Neutrophil (primary cell): ENCODE measurements at regions not wholly inside any gene's neighbourhood (a gene's known extent, or its start where the extent isn't known, plus 50 kb on each side); places are given as distances from the start of the nearest gene placed in this dataset.

Experiments
- H3K27ac ChIP-seq: fragments of 200-600 bp; sonication (generic); 2 replicates; pipeline ENCODE4 v1.5.1; 2016; ENCODE audit warnings: mild to moderate bottlenecking, moderate library complexity
- H3K27me3 ChIP-seq: fragments of 200-600 bp; sonication (generic); 2 replicates; pipeline ENCODE4 v1.6.0; 2016; ENCODE audit warnings: mild to moderate bottlenecking
- H3K36me3 ChIP-seq: fragments of 200-600 bp; sonication (generic); 2 replicates; pipeline ENCODE4 v1.5.1; 2017
- H3K4me1 ChIP-seq, 2 experiments: fragments of 200-600 bp in 1 of 2; sonication (generic) in 1 of 2; 1 replicate in 1 of 2; 2 replicates in 1 of 2; pipeline versions ENCODE4 v1.5.1 to v1.6.1; 2013 to 2016; ENCODE audit warnings: low read depth in 1 of 2, low read length in 1 of 2, mild to moderate bottlenecking in 1 of 2, moderate library complexity in 1 of 2; ENCODE audit not compliant: control insufficient read depth in 1 of 2, insufficient read depth in 1 of 2
- H3K4me3 ChIP-seq, 2 experiments: fragments of 200-600 bp in 1 of 2; sonication (generic) in 1 of 2; 1 replicate in 1 of 2; 2 replicates in 1 of 2; pipeline ENCODE4 v1.5.1; 2013 to 2016; ENCODE audit warnings: low read depth in 1 of 2, low read length in 1 of 2, mild to moderate bottlenecking in 1 of 2, moderate library complexity in 1 of 2
- H3K9me3 ChIP-seq: fragments of 200-600 bp; sonication (generic); 2 replicates; pipeline ENCODE4 v1.5.1; 2016
- TF ChIP-seq, protein P1 (sequence below): fragments of 200-600 bp; sonication (generic); IDR thresholded peaks from 2 replicates; pipeline ENCODE4 v1.5.1; 2016; ENCODE audit warnings: antibody characterized with exemption

DNA sequence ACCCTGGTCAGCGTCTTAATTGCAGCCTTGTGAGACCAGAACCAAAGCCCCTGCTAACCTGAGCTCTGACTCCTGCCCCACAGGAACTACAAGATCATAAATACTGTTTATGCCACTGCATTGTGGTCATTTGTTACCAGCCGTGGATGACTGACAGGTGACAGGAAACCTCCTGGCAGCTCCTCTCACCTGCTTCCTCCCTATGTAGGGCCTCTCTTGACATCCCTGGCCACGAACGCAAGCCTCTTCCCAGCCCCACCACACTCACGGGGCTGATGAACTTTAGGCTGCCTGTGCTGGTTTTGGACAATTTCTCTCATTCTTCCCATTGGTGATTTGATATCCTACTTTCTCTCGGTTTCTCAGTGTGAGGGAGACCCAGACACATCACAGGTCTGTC lies 357.2 kb upstream of the MYT1L start:
- TF ChIP-seq, protein P1, sequence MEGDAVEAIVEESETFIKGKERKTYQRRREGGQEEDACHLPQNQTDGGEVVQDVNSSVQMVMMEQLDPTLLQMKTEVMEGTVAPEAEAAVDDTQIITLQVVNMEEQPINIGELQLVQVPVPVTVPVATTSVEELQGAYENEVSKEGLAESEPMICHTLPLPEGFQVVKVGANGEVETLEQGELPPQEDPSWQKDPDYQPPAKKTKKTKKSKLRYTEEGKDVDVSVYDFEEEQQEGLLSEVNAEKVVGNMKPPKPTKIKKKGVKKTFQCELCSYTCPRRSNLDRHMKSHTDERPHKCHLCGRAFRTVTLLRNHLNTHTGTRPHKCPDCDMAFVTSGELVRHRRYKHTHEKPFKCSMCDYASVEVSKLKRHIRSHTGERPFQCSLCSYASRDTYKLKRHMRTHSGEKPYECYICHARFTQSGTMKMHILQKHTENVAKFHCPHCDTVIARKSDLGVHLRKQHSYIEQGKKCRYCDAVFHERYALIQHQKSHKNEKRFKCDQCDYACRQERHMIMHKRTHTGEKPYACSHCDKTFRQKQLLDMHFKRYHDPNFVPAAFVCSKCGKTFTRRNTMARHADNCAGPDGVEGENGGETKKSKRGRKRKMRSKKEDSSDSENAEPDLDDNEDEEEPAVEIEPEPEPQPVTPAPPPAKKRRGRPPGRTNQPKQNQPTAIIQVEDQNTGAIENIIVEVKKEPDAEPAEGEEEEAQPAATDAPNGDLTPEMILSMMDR: no peak
- Histone ChIP-seq H3K9me3 (no peaks in the 10 kb centered on the region), H3K27me3 (peaks cover 62% of the 10 kb centered on the region), H3K4me3 (no peak overlapping the region), H3K4me1 (no peaks in the 10 kb centered on the region), H3K27ac (no peak overlapping the region), H3K36me3 (no peaks in the 10 kb centered on the region)

DNA sequence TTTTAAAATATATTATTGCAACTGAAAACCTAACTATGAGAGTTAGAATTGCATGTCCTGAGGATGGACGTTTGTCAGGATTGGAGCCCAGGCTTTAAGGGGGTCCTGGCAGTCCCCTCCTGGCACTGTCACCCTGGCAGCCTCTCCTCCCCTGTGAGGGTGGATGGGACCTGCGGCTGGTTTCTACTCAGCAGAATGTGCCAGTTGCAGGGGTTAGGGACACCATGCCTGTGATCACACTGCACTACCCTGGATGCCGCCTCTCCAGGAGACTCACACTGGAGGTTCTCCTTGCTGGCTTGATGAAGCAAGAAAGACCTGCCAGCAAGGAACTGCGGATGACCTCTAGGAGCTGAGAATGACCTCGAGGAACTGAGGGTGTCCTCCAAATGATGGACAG lies 356.7 kb upstream of the MYT1L start:
- peaks cover 67% of the 10 kb centered on the region for H3K27me3 ChIP-seq
- no peaks in the 10 kb centered on the region for H3K4me1 ChIP-seq
- no peaks in the 10 kb centered on the region for H3K36me3 ChIP-seq
- TF ChIP-seq, protein P1: no peak
- H3K4me3 ChIP-seq: no peak overlapping the region
- H3K27ac ChIP-seq: no peak overlapping the region
- H3K9me3 ChIP-seq: no peaks in the 10 kb centered on the region

DNA sequence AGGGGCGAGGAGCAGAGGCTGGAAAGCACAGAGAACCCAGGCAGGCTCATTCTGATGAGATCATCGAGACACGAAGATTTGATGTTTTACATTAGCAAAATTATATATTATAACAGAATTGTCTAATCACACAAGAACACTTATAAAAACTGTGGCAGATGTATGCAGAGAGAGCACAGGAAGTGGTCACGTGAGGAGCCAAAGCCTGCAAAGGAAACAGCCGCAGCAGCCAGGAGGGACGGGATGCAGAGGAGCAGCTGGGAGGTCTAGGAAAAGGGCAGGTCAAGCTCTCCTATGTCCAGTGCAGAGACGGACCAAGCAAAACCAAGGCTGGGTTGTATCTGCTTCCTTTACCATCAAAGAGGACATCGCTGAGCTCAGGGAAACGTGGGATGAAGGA lies 355.1 kb upstream of the MYT1L start:
- TF ChIP-seq, protein P1: no peak
- Histone ChIP-seq H3K4me3 (no peak overlapping the region), H3K27ac (no peak overlapping the region), H3K4me1 (peaks cover 7 to 11% of the 10 kb centered on the region in 2 experiments), H3K9me3 (no peaks in the 10 kb centered on the region), H3K27me3 (peaks cover 78% of the 10 kb centered on the region), H3K36me3 (no peaks in the 10 kb centered on the region)

- no peak overlapping the region for H3K4me3 ChIP-seq
- TF ChIP-seq, protein P1: no peak
- H3K27ac ChIP-seq: no peak overlapping the region
- H3K9me3 ChIP-seq: no peaks in the 10 kb centered on the region
- peaks cover 7 to 11% of the 10 kb centered on the region in 2 experiments for H3K4me1 ChIP-seq
- peaks cover 71% of the 10 kb centered on the region for H3K27me3 ChIP-seq
- H3K36me3 ChIP-seq: no peaks in the 10 kb centered on the region
These were observed 352.6 kb upstream of the MYT1L start for GRCh38 chr2:2683606-2684224.

- H3K27ac ChIP-seq: peak overlapping the region; percentile 69
- H3K36me3 ChIP-seq: no peaks in the 10 kb centered on the region
- H3K4me3 ChIP-seq: no peak overlapping the region
- no peaks in the 10 kb centered on the region for H3K9me3 ChIP-seq
- H3K4me1 ChIP-seq: peaks cover 7 to 11% of the 10 kb centered on the region in 2 experiments
- TF ChIP-seq, protein P1: no peak
- H3K27me3 ChIP-seq: peaks cover 62% of the 10 kb centered on the region
These were observed 351.7 kb upstream of the MYT1L start for GRCh38 chr2:2682700-2683342.
